Keratinocyte (primary cell): ENCODE measurements at regions not wholly inside any gene's neighbourhood (a gene's known extent, or its start where the extent isn't known, plus 50 kb on each side); places are given as distances from the start of the nearest gene placed in this dataset.

Source experiments
- DNase-seq: peaks from one replicate; pipeline ENCODE4 v3.0.0-alpha.2; 2011; ENCODE audit warnings: low read depth, missing footprints, low spot score
- FAIRE-seq: peaks from 2 replicates; lab custom pipeline; 2011; peaks lifted over from hg19 to GRCh38; lab: Jason Lieb, UNC
- H2AFZ ChIP-seq: 2 replicates; pipeline ENCODE4 v1.6.0; 2012; ENCODE audit warnings: low read length, control low read depth, inconsistent platforms; ENCODE audit not compliant: control insufficient read depth
- H3K27ac ChIP-seq: 2 replicates; pipeline ENCODE4 v1.5.1; 2011; ENCODE audit warnings: low read length; ENCODE audit not compliant: control insufficient read depth, insufficient read depth
- H3K27me3 ChIP-seq: 3 replicates; pipeline ENCODE4 v1.6.0; 2011; ENCODE audit warnings: low read length; ENCODE audit not compliant: control insufficient read depth, insufficient read depth; ENCODE audit errors: extremely low read depth
- H3K36me3 ChIP-seq, 2 experiments: 2 replicates in 1 of 2; 3 replicates in 1 of 2; pipeline ENCODE4 v1.5.1; 2011; ENCODE audit warnings: low read length in 2 of 2, mild to moderate bottlenecking in 1 of 2; ENCODE audit not compliant: control insufficient read depth in 2 of 2, insufficient read depth in 2 of 2; ENCODE audit errors: extremely low read depth in 1 of 2
- H3K4me1 ChIP-seq: 3 replicates; pipeline ENCODE4 v1.5.1; 2011; ENCODE audit warnings: low read length; ENCODE audit not compliant: control insufficient read depth, insufficient read depth; ENCODE audit errors: extremely low read depth
- H3K4me2 ChIP-seq: 3 replicates; pipeline ENCODE4 v1.6.0; 2011; ENCODE audit warnings: low read depth, low read length; ENCODE audit not compliant: control insufficient read depth, insufficient read depth; ENCODE audit errors: extremely low read depth
- H3K4me3 ChIP-seq, 3 experiments: fragments of 200-600 bp in 1 of 3; sonication (generic) in 1 of 3; 2 replicates in 2 of 3; 3 replicates in 1 of 3; pipeline ENCODE4 v1.5.1; 2011 to 2016; ENCODE audit warnings: low read length in 3 of 3, mild to moderate bottlenecking in 3 of 3, control low read depth in 2 of 3, inconsistent platforms in 1 of 3, low read depth in 1 of 3, mixed read lengths in 1 of 3, mixed run types in 1 of 3, moderate library complexity in 1 of 3; ENCODE audit not compliant: control insufficient read depth in 2 of 3, insufficient read depth in 2 of 3; ENCODE audit errors: extremely low read depth in 1 of 3
- H3K79me2 ChIP-seq: 2 replicates; pipeline ENCODE4 v1.6.0; 2012; ENCODE audit warnings: low read length; ENCODE audit not compliant: control insufficient read depth, insufficient read depth
- H3K9ac ChIP-seq: 3 replicates; pipeline ENCODE4 v1.6.0; 2011; ENCODE audit warnings: low read length; ENCODE audit not compliant: control insufficient read depth, insufficient read depth; ENCODE audit errors: extremely low read depth
- H3K9me1 ChIP-seq: 3 replicates; pipeline ENCODE4 v1.6.0; 2011; ENCODE audit warnings: low read length; ENCODE audit not compliant: control insufficient read depth, insufficient read depth; ENCODE audit errors: extremely low read depth
- H3K9me3 ChIP-seq: 2 replicates; pipeline ENCODE4 v1.5.1; 2012; ENCODE audit warnings: low read depth, low read length; ENCODE audit not compliant: control insufficient read depth
- H4K20me1 ChIP-seq: 3 replicates; pipeline ENCODE4 v1.6.0; 2011; ENCODE audit warnings: low read length; ENCODE audit not compliant: control insufficient read depth, insufficient read depth; ENCODE audit errors: extremely low read depth
- EZH2 ChIP-seq: IDR thresholded peaks from one replicate; pipeline ENCODE4 v1.6.1; 2012; ENCODE audit warnings: inconsistent platforms, mild to moderate bottlenecking, low read length, moderate library complexity
- dilution Hi-C: fragments of 300-500 bp; cut with MboI; formaldehyde crosslinking; loops from one replicate; pipeline ENCODE4 v1.7.0; 2020; ENCODE audit warnings: low sequenced_read_pairs; ENCODE audit not compliant: extremely low pct_ligation_motif_present
- TF ChIP-seq, protein P1 (sequence below), 3 experiments: IDR thresholded peaks in 1 of 3; conservative IDR thresholded peaks in 1 of 3; optimal IDR thresholded peaks in 1 of 3; 2 replicates in 2 of 3; 3 replicates in 1 of 3; pipeline versions ENCODE3 to v1.5.1; 2011; ENCODE audit warnings: low read length in 3 of 3, mild to moderate bottlenecking in 3 of 3, moderate library complexity in 2 of 3, control low read depth in 1 of 3, inconsistent platforms in 1 of 3; ENCODE audit not compliant: insufficient read depth in 2 of 3; ENCODE audit errors: extremely low read depth in 1 of 3

DNA sequence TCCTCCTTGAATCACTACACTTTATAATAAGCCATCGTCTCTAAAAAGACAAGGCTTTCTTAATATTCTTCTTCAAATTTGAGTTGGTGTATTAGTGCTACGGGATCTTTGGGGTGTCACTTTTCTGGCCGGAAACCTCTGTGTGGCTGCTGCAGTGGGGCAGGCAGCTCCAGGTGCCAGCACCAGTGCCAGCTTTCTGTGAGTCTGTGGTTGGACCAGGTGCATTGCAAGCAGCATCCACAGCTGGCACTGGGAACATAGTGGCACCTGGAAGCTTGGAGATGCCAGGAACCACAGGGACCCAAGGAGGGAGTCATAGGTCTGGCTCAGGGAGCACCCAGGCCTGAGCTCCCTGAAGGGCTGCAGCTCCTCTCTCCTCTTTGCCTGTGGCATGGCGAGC, 111.8 kb upstream of the RUNX3 start:
- H3K36me3 ChIP-seq = no peaks in the 10 kb centered on the region
- TF ChIP-seq, protein P1, sequence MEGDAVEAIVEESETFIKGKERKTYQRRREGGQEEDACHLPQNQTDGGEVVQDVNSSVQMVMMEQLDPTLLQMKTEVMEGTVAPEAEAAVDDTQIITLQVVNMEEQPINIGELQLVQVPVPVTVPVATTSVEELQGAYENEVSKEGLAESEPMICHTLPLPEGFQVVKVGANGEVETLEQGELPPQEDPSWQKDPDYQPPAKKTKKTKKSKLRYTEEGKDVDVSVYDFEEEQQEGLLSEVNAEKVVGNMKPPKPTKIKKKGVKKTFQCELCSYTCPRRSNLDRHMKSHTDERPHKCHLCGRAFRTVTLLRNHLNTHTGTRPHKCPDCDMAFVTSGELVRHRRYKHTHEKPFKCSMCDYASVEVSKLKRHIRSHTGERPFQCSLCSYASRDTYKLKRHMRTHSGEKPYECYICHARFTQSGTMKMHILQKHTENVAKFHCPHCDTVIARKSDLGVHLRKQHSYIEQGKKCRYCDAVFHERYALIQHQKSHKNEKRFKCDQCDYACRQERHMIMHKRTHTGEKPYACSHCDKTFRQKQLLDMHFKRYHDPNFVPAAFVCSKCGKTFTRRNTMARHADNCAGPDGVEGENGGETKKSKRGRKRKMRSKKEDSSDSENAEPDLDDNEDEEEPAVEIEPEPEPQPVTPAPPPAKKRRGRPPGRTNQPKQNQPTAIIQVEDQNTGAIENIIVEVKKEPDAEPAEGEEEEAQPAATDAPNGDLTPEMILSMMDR (optimal IDR thresholded peaks at IDR 0.05 in 1 of 3, IDR thresholded peaks at IDR 0.05 in 1 of 3, conservative IDR thresholded peaks at IDR 0.05 in 1 of 3; ENCODE audit: extremely low read depth in 1 of 3, insufficient read depth in 2 of 3, low read length in 3 of 3) = no peak
- no peak for TF ChIP-seq EZH2
- dilution Hi-C loops = loop anchor here (10.0 kb wide), 1 partner anchor 57 kb away; no protein-coding TSS in a partner anchor
- no peaks in the 10 kb centered on the region for H3K9me1 ChIP-seq
- peaks cover 5% of the 10 kb centered on the region for H3K27me3 ChIP-seq
- H3K9me3 ChIP-seq = no peaks in the 10 kb centered on the region
- no peaks in the 10 kb centered on the region for H3K79me2 ChIP-seq
- H3K4me1 ChIP-seq = peaks cover 10% of the 10 kb centered on the region
- H3K4me3 ChIP-seq = no peak overlapping the region
- no peak for FAIRE-seq
- no peak overlapping the region for H3K4me2 ChIP-seq
- no peaks in the 10 kb centered on the region for H4K20me1 ChIP-seq
- no peak overlapping the region for H2AFZ ChIP-seq
- no peak for DNase-seq
- no peak overlapping the region for H3K9ac ChIP-seq
- H3K27ac ChIP-seq = no peak overlapping the region

DNA sequence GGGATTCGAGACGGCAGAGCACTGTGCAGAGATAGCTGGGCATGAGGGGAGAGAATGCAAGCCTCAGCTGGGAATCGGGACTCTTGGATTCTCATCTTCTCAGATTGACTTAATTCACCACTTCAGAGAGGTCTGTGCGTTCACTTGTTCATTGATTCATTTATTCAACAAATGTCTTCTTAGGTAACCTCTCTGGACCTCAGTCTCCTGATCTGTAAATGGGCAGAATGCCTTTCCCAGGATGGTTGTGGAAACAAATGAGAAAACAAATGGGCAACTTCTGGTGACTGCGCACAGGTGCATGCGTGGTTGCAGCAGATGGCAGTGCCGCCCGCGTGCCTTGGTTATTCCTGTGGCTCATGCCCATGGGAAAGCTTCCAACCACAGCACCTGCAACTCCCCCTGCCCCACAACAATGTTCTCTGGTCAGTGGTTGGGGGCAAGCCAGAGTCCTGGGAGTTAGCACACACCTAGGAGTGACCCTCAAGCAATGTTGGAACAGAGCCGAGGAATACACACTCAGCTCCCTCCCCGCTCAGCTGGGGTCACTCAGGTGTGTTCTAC, 110.1 kb upstream of the RUNX3 start:
- TF ChIP-seq EZH2 = no peak
- TF ChIP-seq, protein P1 (optimal IDR thresholded peaks at IDR 0.05 in 1 of 3, IDR thresholded peaks at IDR 0.05 in 1 of 3, conservative IDR thresholded peaks at IDR 0.05 in 1 of 3; ENCODE audit: extremely low read depth in 1 of 3, insufficient read depth in 2 of 3, low read length in 3 of 3) = no peak
- H3K79me2 ChIP-seq = no peaks in the 10 kb centered on the region
- H3K9ac ChIP-seq = no peak overlapping the region
- H3K9me3 ChIP-seq = no peaks in the 10 kb centered on the region
- H3K4me2 ChIP-seq = no peak overlapping the region
- H3K9me1 ChIP-seq = no peaks in the 10 kb centered on the region
- dilution Hi-C loops = loop anchor here (10.0 kb wide), 1 partner anchor 55 kb away; no protein-coding TSS in a partner anchor
- no peak for FAIRE-seq
- DNase-seq = no peak
- no peak overlapping the region for H3K4me3 ChIP-seq
- H2AFZ ChIP-seq = no peak overlapping the region
- peaks cover 5% of the 10 kb centered on the region for H3K27me3 ChIP-seq
- H3K27ac ChIP-seq = no peak overlapping the region
- no peaks in the 10 kb centered on the region for H4K20me1 ChIP-seq
- peaks cover 10% of the 10 kb centered on the region for H3K4me1 ChIP-seq
- no peaks in the 10 kb centered on the region for H3K36me3 ChIP-seq
